ENCODE measurements at regions not wholly inside any gene's neighbourhood (a gene's known extent, or its start where the extent isn't known, plus 50 kb on each side); places are given as distances from the start of the nearest gene placed in this dataset.

GRCh38 chr2:176471949-176472348 lies 202.7 kb downstream of the MTX2 start:
- no peak for DNase-seq

GRCh38 chr2:176473177-176473576 lies 203.9 kb downstream of the MTX2 start:
- no peak for DNase-seq

DNA sequence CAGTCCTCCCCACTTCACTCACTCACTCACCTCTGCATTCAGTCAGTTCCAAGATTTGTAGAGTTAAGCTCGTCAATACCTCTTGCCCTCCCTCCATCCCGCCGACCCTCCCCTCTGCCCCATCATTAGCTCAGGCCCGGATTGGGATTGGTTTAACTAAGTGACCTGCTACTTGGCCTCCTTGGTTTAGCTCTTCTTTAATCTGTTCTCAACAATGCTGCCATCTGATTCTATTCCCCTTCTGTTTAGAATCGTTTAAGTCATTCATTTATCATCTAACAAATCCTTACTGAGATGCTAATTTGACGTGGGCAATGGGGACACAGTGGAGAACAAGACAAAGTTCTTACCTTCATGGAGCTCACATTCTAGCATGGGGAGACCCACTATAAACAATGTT lies 204.6 kb downstream of the MTX2 start:
- no peak for DNase-seq

DNA sequence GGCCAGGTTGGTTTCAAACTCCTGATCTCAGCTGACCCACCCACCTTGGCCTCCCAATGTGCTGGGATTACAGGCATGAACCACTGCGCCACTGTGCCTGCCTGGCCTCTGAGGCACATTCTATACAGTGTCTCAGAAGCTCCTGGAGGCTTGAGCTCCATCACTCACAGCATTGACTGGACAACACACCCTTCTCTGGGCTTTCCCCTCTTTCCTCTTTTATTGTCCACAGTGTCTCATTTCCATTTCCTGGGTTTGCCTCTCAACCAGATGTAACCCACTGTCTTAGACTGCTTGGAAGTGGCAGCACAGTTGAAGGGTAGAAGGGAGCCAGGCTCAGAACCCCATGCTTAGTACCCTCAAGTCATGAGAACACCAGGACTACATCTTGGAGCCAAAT lies 208.1 kb downstream of the MTX2 start:
- DNase-seq = no peak

DNA sequence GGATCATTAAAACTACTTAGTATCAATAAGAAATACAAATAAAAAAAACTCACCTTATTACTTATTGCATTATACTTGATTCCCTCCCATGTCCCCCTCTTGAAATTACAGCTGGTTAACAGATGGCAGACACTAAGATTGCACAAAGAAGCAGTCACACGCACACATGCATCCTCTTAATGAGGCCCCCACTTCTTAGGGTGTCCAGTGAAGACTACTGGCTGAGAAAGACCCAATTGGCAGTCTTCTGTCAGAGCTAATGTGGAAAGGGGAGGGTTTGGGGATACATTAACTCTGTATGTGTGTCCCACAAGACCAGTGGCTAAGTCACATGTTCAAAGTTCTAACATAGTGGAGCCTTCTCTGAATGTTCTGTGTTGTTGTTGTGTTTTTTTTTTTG lies 210.7 kb downstream of the MTX2 start:
- no peak for DNase-seq

- DNase-seq = no peak
Observed at GRCh38 chr2:176482107-176482506, 212.9 kb downstream of the MTX2 start.

DNA sequence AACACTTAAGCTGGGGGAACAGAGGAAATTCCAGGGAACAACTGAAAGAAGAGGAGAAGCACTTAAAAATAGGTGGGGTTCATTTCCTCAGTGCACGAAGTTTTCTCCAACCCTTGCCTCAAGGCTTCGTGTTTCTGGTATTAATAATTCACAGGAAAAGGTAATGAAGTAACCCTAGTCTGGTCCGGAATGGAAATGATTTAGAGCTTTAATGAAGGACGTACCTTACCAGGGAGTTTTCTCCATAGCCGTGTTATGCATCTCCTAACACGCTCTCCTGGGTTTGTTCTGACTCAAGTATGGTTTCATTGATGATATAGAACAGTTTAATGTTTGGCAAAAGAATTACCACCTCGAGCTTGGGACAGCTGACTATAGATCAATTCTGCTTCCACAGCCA lies 214.2 kb downstream of the MTX2 start:
- DNase-seq = no peak

DNA sequence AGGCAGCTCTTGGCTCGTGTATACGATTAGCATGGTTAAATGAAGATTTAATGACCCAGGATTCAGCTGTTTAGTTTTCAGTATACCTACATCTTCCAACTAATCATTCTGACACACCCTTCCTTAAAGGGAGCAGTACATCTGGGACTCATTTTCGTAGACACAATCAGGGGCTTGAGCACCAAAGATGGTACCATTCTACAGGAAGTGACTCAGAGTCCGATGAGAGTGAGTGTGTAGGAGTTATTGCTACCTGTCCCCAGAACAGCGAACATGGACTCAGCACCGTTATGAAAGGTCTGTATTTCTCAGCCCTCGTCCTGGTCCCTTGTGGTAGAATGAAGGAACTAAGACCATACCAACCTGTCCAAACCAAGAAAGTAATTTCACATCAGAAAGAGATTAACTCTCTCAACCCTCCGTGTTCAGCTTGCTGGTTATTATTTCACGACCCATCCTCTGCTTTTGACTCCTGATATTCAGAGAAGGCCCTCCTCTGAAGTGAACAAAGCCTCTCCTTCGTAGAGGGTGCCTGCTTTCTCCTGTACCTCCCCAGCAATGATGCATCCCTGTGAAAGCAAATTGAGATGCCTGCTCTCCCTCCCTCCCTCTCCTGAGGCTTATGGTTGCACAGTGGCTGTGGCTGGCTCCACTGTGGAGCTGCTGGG lies 214.8 kb downstream of the MTX2 start:
- DNase-seq = no peak

GRCh38 chr2:176484838-176485237 lies 215.6 kb downstream of the MTX2 start:
- no peak for DNase-seq

GRCh38 chr2:176488431-176488830 lies 219.2 kb downstream of the MTX2 start:
- no peak for DNase-seq

GRCh38 chr2:176490061-176490861 lies 221.0 kb downstream of the MTX2 start:
- no peak for DNase-seq

GRCh38 chr2:176491172-176491904 lies 222.1 kb downstream of the MTX2 start:
- DNase-seq = no peak

GRCh38 chr2:176492583-176492982 lies 223.3 kb downstream of the MTX2 start:
- DNase-seq = no peak

DNA sequence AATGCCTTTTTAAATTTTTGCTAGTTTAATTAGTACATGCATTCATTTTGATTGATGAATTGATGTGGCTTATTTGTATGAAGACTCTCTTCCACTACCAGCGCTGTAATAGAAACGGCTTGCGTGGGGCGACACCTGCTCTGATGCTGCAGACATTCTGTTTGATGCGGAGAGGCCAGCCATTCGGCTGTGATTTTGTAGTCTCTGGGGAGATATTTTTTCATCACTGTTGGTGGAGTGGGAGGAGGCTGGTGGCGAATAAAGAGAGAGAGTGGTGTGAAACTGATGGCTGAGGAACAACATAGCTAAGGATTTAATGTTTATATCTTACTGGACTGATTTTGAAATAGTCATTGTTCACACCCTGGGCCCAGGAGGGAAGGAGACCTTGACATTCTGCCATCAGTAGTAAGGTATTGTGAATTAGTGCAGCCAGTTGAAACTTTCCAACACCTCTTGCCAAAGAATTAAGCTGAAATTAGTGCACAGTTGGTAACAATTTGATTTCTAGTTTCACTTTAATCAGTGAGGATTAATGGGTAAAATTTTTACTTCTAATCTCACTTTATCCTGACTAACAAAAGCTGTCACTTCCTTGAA lies 224.1 kb downstream of the MTX2 start:
- no peak for DNase-seq

- no peak for DNase-seq
Observed at GRCh38 chr2:176493909-176494308, 224.7 kb downstream of the MTX2 start.

DNA sequence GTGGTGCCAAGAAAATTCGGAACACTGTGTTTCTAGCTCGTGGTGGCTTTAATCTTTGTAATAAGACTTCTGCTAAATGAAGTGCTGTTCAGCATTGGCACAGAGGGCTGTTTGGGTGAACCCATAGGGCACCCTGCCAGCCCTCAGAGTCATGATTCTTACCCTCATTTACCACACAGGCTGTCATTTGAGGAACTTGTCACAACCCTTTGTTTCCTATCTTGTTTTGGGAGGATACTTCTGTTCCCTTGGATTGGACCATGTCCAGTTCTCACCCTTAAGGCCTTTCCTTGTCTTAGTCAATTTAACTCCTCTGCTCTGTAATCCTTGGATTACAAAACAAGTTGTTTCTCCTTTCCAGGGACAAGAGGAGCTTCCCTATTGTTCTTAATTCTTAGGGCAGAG lies 225.7 kb downstream of the MTX2 start:
- DNase-seq = no peak

DNA sequence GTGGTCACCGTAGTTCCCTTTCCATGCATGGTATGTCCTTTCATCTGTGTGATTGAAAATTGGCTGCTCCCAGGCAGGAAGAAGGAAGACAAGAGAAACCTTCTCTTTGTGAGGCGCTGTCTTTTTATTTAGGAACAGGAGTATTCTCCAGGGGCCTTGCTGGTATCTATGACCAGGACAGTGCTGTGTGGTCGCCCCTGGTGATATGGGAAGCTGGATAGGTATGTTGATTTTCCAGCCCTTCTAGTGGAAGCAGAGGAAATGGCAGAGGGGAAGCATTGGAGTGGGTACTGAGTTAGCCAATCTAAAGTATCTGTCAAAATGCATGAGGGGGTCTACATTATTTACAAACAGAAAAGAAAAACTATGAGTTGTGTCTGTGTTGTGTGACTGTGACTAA lies 226.6 kb downstream of the MTX2 start:
- DNase-seq = no peak

- DNase-seq = no peak
Observed at GRCh38 chr2:176496761-176497160, 227.5 kb downstream of the MTX2 start.

- no peak for DNase-seq
Observed at GRCh38 chr2:176500901-176501300, 231.7 kb downstream of the MTX2 start.

DNA sequence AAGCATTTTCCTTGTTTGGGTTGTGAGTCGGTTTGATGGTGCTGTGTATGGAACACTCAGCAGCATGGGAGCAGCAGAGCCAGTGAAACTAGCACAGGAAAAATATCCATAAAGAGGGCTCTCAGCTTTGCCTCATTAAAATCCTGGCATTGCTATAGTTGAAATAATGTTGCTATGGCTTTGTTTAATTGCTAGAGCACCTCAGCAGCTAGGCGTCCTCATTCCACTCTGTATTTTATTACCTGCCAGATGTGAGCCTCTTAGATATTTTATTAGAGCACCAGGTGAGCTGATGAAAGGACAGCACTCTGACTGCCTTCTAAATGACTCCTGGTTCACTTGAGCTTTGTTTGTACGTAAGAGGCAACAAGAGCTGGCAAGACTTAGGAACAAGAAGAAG lies 232.4 kb downstream of the MTX2 start:
- DNase-seq = no peak

- DNase-seq = no peak
Observed at GRCh38 chr2:176502619-176503018, 233.4 kb downstream of the MTX2 start.

GRCh38 chr2:176503776-176504175 lies 234.5 kb downstream of the MTX2 start:
- no peak for DNase-seq

- no peak for DNase-seq
Observed at GRCh38 chr2:176504440-176504839, 235.2 kb downstream of the MTX2 start.

DNA sequence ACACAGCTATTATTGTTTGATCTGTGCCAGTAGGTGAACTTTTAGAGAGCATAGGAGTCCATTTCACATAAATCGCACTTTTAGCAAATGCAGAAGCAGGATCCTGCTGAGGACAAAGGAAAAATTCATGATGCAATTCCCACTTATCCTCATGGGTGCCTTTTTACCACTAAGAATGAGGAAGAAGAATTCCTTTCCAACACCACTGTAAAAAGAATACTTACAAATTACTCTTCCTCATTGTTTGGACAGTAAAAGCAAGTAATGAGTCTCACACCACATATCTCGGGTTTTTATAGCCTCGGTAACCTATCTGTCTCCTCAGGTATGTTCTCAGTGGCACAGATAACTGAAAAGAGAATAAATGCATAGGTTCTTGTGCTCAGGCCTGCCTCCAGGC lies 238.5 kb downstream of the MTX2 start:
- no peak for DNase-seq

Data from activated naive CD4-positive, alpha-beta T cell treated with Interleukin-2 at 50 U/mL for 16 hours (primary cell).